ENCODE measurements at regions not wholly inside any gene's neighbourhood (a gene's known extent, or its start where the extent isn't known, plus 50 kb on each side); places are given as distances from the start of the nearest gene placed in this dataset.

DNA sequence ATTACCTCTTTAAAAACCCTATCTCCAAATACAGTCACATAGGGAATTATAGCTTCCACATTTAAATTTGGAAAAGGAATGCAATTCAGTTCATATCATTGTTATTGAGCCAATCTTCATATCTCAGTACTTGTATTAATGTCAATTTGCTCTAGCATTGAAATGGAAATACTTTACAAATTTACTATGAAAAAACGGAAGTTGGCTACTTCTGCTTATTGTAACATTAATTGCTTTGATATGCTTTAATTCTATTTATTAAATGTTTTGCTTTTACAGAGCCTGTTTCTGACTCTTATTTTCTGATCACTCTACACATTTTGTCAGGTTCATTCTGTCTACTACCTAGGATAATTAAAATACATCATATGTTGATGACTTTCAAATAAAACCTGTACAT, 412.6 kb downstream of the KCNJ3 start:
- H2BK12ac ChIP-seq (ENCODE audit: insufficient read length, low read depth, low read length): no peak overlapping the region
- no peak for DNase-seq
- no peak overlapping the region for H3K27ac Mint-ChIP-seq
- no peaks in the 10 kb centered on the region for H3K79me2 ChIP-seq (ENCODE audit: insufficient read depth, low read length)
- TF ChIP-seq, protein P1, sequence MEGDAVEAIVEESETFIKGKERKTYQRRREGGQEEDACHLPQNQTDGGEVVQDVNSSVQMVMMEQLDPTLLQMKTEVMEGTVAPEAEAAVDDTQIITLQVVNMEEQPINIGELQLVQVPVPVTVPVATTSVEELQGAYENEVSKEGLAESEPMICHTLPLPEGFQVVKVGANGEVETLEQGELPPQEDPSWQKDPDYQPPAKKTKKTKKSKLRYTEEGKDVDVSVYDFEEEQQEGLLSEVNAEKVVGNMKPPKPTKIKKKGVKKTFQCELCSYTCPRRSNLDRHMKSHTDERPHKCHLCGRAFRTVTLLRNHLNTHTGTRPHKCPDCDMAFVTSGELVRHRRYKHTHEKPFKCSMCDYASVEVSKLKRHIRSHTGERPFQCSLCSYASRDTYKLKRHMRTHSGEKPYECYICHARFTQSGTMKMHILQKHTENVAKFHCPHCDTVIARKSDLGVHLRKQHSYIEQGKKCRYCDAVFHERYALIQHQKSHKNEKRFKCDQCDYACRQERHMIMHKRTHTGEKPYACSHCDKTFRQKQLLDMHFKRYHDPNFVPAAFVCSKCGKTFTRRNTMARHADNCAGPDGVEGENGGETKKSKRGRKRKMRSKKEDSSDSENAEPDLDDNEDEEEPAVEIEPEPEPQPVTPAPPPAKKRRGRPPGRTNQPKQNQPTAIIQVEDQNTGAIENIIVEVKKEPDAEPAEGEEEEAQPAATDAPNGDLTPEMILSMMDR (conservative IDR thresholded peaks at IDR 0.05): no peak
- no peak overlapping the region for H3K27ac ChIP-seq (ENCODE audit: insufficient read length, low read depth, low read length)
- no peak overlapping the region for H2BK20ac ChIP-seq (ENCODE audit: low read depth, low read length, poor library complexity, severe bottlenecking)
- no peak overlapping the region for H3T11ph ChIP-seq (ENCODE audit: low read length)
- H4K8ac ChIP-seq (replicated peaks; ENCODE audit: insufficient read length, low read depth, low read length): no peak overlapping the region
- no peaks in the 10 kb centered on the region for H3K27me3 ChIP-seq (ENCODE audit: insufficient read depth, low read length)
- H3K56ac ChIP-seq (ENCODE audit: insufficient read length, low read depth, low read length): no peak overlapping the region
- H2BK5ac ChIP-seq (ENCODE audit: insufficient read length, low read length): no peak overlapping the region
- H4K5ac ChIP-seq (ENCODE audit: insufficient read length, low read depth, low read length): no peak overlapping the region
- H2AK5ac ChIP-seq (ENCODE audit: insufficient read length, low read length): no peak overlapping the region
- H3K4me3 Mint-ChIP-seq: no peak overlapping the region
- H4K20me1 ChIP-seq (ENCODE audit: control insufficient read depth, insufficient read depth, insufficient read length): no peaks in the 10 kb centered on the region
- H3K27me3 Mint-ChIP-seq (ENCODE audit: low read depth): no peaks in the 10 kb centered on the region
- H3K4me1 Mint-ChIP-seq: peaks cover 0 to 4% of the 10 kb centered on the region in 2 experiments; a peak in 1 of 4 replicates
- H3K79me1 ChIP-seq (ENCODE audit: insufficient read depth, low read depth, low read length, poor library complexity, severe bottlenecking): no peaks in the 10 kb centered on the region
- H2BK15ac ChIP-seq (ENCODE audit: low read depth, low read length): no peak overlapping the region
- no CpG with 5 or more reads among the region's 1 CpG for WGBS (ENCODE audit: extremely low coverage, insufficient read length, low lambda C conversion rate)
- no peak overlapping the region for H3K14ac ChIP-seq (ENCODE audit: insufficient read depth, low read length)
- H3K18ac ChIP-seq (ENCODE audit: insufficient read length, low read depth, low read length): no peak overlapping the region
- H3K9me3 ChIP-seq (ENCODE audit: control insufficient read depth, low read depth, low read length): no peaks in the 10 kb centered on the region
- no peaks in the 10 kb centered on the region for H3K23me2 ChIP-seq (ENCODE audit: insufficient read length, low read depth, low read length, poor library complexity, severe bottlenecking)
- no peak overlapping the region for H3K4me2 ChIP-seq (ENCODE audit: insufficient read depth, insufficient read length, low read length)
- no peaks in the 10 kb centered on the region for H3K9me3 Mint-ChIP-seq
- no peaks in the 10 kb centered on the region for H3K4me1 ChIP-seq (ENCODE audit: insufficient read depth, low read length)
- no peak overlapping the region for H2AFZ ChIP-seq (ENCODE audit: low read length)
- no peak overlapping the region for H3K4ac ChIP-seq (ENCODE audit: low read depth, low read length)
- no peak overlapping the region for H4K91ac ChIP-seq (ENCODE audit: insufficient read length, low read depth, low read length)
- H3K9ac ChIP-seq (ENCODE audit: extremely low read depth, insufficient read length, low read length): no peak overlapping the region
- H3K36me3 Mint-ChIP-seq (ENCODE audit: insufficient read depth in 1 of 3, low read depth in 3 of 3): 0 out of 7 replicates have a peak, but pooled peaks cover 0 to 1% (median 0%) of the 10 kb centered on the region in 3 experiments
- H2BK120ac ChIP-seq (ENCODE audit: low read depth, low read length, poor library complexity, severe bottlenecking): no peak overlapping the region
- no peak overlapping the region for H3K23ac ChIP-seq (ENCODE audit: insufficient read length, low read depth, low read length)

All from H9 (cell line).